HG03060 (cell line): ENCODE measurements at regions not wholly inside any gene's neighbourhood (a gene's known extent, or its start where the extent isn't known, plus 50 kb on each side); places are given as distances from the start of the nearest gene placed in this dataset.

Experiments used
- ATAC-seq: cut with Tn5 transposase; IDR thresholded peaks from one replicate; pipeline ENCODE4 v1.9.1; 2021; ENCODE audit warnings: low read depth, moderate number of reproducible peaks; ENCODE audit not compliant: unreplicated experiment

DNA sequence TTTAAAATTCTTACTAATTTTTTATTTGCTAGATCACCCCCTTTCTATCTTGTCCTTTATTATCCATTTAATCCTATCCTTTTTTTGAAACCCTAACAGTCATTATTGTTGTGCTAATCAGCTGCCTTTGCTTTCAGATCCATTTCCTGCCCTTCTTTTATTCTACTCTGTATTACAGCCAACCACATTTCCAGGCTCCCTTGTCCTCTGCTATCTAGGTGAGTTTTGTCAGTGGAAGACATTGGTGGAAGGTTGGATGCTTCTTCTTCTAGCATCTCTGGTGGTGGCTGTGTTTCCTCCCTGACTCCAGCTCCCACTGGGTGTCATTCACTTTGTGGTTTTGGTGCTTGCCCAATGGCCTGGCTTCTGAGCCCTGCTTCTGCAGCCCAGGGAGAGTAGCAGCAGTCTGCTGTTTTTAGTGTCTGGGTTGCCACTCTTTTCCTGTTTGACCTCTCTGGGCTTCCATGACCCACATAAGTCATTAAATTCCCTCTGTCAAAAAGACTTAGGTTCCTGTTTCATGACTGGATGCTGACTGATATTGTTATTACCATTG is 225.2 kb upstream of the PGRMC2 start:
- no peak for ATAC-seq

DNA sequence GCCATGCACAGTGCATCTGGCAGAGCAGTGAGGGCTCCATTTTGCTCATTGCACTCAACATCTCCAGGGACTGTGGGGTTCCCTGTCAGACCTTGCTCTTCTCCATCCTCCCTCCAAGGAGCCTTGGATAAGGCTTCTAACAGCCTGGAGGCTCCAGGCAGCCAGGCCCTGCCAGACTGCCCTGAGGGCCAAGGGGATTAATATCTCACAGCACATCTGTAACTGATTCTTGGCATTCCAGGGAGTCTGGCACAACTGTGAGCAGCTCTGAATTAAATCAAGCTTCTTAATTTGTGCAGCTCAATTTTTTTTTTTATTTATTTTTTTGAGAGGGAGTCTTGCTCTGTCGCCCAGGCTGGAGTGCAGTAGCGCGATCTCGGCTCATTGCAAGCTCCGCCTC is 224.5 kb upstream of the PGRMC2 start:
- ATAC-seq = no peak

DNA sequence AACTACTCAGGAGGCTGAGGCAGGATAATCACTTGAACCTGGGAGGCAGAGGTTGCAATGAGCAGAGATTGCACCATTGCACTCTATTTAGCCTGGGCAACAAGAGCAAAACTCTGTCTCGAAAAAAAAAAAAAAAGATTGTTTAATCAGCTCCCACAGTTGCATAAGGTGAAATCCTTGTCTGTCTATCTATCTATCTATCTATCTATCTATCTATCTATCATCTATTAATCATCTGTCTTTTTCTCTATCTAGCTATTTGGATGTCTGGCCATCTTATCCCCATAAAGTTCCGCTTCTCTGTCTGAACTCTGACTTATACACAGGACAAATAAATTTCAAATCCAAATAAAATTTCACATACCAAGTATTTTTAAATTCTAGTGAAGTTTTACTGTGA is 223.2 kb upstream of the PGRMC2 start:
- ATAC-seq = no peak

DNA sequence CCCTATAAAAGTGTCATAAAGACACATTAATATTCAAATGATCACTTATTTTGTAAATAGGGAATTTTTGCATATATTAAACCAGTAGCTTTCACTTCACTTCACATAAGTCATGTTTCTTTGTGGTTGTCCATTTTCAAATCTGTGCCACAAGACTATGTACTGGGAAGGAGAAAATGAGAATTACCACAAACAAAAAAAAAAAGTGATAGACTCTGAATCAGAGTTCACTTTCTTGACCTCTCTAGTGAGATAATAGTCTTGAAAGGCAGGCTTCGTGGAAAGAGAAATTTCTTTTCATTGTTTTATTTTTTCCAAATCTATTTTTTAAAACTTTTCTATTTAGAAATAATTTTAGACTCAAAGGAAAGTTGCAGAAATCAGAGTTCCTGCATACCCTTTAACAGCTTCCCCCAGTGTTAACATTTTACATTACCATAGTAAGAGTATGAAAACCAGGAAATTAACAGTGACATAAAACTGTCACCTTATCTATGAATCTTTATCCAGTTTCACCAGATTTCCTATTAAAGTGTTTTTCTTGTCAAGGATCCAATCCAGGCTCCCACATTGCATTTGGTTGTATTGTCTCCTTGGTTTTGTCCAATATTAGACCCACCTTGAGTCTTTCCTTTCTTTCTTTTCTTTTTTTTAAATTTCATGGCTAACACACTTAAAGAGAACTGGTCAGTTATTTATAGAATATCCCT is 215.4 kb upstream of the PGRMC2 start:
- no peak for ATAC-seq

DNA sequence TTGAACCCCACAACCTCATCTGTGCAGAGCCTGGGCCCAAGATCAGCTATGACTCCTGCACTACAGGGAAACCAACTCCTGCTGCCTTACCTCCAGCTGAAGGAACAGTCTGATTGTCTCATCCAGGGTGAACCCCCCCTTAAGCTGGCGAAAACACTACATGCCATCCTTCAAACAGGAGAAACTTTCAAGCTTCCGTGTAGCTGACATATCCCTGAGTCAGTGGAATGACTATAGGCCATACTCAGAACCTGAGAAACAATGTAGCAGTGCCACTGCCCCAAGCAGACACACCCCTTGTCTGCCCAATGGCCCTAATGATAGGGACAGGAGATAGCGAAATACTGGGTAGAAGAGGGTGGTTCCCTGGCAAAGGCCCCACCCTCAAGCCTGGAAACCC is 213.6 kb upstream of the PGRMC2 start:
- ATAC-seq = no peak

DNA sequence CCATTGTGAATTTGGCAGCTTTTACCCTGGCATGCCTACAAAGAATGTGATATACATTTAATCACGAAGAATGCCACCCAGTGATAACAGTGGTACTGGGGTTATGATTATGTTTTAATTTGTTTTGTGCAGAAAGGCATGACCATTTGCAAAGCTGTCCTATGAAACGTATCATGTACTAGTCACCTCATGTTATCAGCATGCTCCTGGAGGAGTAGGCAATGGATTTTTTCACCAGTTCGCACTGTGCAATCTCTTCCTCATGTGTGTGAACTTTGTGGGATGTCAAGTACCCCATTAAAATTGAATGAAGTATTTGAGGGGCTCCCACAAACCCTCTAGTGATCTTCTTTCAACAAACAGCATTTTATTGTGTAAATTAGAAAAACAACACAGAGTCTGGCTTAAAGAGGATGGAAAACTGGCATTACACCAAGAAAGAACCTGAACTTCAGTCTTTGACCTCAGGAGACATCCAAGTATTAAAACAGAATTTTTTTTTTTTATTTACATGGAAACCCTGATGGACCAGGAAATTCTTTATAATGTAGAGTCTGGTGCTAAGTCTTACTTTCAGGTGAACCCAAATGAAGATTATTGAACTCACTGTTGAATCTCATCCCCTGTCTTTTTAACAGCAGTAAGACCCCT is 200.6 kb upstream of the PGRMC2 start:
- ATAC-seq = no peak

DNA sequence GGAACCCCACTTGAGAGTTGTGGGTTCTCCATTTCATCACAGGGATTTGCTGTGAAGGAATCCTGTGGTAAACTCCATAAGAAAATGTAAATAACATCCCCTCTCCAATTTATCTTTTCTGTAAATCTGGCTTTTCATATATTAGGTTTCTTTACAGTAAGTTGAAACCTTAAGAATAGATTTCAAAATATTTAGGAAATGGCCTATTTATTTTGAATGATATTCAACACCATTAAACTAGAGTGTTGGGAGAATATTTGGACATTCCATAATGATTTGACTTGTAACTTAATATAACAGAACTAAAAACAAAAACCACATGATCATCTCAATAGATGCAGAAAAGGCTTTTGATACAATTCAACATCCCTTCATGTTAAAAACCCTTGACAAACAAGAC is 197.3 kb upstream of the PGRMC2 start:
- no peak for ATAC-seq

DNA sequence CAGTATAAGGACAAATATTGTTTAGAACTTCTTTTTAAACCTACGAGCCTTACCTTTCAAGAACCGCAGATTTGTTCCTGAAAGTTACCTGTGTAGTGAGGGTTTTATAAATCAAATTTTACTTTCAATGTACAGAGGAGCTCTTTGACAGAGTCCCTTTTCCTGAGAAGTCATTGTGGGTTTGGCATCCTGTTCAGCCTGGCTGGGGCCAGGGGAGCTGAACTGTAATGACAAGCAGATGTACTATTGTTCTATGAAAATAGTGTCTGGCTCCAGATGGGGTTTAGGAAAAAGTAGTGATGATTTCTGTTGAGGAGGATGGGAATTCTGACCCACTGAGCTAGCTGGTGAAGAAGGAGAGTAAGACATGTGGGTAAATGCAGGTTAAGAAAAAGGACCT is 196.2 kb upstream of the PGRMC2 start:
- no peak for ATAC-seq

DNA sequence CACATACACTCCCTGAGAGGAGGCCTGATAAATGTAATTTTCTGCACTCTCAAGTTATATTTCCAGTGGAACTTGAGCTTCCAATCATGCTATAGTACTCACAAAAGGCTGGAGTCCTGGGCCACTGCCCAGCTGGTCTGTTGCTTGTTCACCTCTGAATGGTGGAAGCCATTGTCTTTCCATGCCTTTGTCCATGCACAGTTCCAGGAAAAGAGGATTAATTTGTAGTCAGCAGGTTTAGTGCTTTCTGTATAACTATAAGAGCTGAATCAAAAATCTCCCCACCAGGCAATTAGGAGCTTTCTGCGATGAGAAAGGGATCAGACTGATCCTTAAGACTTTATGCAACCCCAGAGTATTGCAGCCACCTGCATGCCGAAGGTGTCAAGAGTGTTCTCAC is 195.4 kb upstream of the PGRMC2 start:
- no peak for ATAC-seq

DNA sequence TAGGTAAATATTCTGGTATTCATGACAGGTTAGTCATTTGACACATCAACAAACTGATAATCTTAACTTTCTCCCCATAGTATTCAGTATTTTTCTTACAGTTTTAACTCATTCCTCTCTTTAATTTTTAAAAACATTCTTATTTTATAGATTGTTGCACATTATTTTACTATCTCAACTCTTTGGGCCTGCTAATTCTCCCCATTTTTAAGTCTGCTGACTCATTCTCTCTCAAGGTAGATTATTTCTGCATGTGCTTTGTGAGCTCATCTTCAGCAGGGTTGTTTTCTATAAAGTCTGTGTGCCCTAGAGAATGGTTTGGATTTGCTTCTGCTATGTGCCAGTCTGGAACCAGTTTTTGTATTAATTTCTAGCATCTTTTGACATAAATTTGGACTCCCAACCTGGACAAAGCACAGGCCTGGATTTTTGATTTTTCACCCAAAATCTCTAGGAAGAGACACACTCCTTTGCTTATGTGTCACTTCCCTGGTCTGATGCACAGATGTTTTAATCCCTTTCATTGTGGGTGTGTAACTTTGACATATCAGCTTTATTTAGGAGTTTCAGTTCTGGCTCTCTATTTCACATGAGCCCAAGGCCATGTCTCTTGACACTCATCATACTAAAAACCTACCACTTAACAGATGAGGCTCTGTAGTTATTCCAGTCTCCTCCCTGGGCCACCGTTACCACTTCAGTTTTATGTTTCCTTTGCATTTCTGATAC is 194.3 kb upstream of the PGRMC2 start:
- ATAC-seq = no peak

DNA sequence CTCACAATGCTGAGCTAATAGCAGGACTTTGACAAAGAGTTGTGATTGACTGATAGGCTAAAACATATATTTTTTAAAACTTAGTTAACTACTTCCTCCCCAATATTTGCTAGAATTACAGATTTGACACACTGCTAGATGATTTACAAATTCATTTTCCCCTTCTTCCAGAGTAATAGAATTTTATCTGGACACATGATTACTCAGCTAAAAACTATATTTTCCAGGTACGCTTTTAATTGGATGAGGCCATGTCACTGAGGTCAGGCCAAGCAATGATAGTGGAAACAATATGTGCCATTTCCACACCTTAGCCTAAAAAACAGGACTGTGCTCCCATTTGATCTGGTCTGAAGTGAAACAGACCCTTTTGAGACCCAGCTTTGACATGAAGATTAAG is 193.3 kb upstream of the PGRMC2 start:
- ATAC-seq = no peak

DNA sequence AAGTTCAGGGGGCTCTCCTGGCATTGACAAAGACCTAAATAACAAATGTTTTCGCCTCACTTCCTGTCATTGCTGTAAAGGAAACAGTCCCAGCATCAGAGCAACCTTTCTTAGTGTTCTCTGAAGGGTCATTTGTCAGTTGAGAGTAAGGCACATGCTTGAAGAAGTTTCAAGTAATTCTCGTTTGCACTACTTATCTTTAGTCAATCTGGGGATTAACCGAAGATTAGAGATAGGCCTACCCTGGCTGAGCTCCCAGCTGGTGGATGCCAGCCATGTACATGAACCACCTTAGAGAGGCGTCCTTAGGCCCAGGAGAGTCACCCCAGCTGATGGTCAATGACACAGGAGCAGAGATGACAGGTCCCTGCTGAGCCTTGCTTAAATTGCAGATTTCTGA is 189.9 kb upstream of the PGRMC2 start:
- no peak for ATAC-seq

DNA sequence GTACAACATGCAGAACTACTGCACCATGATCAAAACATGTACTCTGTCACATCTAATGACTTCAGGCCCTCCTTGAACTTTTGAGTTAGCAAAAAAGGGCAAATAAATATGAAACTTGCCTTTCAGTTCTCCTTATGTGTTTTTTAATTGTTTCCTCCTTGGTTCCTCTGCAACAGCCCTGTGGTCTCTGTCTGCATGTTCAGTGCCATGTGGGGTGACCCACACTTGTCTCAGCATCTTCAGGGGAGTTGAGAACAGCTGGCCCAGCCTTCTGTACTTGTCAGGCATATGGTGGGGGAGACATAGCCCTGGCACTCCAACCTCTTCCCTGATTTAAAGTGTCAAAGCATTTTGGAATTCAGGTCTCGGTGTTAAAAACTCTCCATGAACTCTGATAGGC is 188.0 kb upstream of the PGRMC2 start:
- no peak for ATAC-seq

DNA sequence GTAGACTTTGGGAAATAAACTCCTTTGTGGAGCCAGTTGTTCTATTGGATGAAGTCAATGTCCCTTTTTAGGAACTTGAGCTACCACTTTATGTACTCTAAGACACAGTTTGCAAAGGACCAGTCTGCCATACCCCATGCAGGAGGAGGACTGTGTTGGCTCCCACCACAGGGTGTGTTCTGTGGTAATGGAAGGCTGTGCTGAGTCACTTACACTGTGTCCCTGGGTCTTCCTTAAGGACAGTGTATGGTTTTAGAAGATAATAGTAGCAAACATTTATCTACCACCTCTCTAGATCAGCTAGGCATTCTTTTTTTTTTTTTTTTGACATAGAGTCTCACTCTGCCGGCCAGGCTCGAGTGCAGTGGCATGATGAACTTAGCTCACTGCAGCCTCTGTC is 184.0 kb upstream of the PGRMC2 start:
- ATAC-seq = no peak

DNA sequence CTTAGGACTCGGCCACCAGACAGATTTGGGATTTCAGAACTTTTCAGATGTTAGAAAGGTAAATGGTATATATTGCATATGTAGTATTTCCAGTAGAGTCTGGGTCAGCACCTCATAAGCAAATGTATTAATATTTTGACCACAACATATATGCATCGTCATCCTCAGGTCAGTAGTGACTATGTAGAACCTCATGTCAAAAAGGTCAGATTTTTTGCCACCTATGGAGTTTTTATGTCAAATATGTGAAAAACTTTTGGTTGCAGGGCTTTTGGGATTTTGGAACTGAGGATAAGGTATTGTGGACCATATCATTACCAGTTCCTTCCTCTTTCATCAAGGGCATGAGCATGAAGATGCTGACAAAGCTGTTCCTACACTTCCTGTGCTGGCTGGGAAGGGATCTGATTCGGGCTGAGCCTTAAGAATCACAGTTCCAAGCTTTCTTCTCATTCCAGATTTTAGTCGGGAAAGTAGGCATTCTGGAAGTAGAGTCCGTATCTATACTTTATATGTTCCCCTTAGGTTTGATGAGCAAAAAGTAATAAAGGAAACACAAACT is 183.0 kb upstream of the PGRMC2 start:
- no peak for ATAC-seq

DNA sequence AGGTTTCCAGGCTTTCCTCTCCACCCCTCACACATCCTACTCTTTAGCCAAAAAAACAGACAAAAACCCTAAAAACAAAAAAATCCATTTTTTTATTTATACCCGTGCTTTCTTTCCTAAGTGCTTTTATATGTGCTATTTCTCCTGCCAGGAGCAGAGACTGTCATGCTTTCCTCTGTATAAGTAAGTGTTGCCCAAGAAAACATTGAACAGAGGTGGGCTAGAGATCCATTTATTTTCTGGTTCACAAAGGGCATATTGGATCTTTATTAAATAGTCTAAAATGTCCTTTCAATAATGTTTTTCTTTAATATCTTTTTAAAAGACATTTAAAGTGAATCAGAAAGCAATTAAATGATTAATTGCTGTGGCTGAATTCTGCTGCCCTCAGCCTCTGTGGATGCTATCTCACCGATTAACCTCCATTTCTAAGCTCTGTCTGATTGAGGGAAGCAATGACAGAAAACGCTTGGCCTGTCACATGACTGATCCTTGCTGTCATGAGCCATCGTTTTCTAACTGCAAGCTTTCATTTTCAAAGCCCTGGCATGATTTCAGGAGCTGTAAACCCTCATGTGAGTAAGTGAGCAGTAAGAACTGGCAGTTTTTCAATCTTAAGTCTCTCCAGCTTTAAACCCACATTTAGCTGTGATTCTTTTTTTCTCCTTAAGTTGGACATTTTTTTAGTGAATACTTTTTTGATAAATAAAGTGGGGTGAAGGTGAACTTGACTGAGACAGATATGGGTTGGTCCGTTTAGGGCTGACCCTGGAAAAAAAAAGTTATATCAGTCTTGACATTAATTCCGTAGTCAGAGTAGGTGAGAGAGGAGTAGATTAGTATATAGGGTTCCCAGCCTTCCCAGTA is 180.7 kb upstream of the PGRMC2 start:
- ATAC-seq = no peak

DNA sequence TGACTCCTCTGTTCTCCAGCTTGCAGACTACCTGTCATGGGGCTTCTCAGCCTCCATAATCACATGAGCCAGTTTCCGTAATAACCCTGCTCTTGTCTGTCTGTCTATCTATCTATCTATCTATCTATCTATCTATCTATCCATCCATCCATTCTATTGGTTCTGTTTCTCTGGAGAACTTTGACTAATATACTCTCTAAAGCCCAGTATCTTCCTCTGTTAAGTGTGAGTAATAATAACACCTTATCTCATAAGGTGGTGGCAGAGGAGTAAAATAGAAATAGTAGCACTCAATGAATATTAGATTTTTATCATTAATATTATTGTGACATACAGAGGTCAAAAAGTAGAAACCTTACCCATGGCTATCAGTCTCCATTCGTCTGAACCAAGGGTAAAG is 177.9 kb upstream of the PGRMC2 start:
- no peak for ATAC-seq

DNA sequence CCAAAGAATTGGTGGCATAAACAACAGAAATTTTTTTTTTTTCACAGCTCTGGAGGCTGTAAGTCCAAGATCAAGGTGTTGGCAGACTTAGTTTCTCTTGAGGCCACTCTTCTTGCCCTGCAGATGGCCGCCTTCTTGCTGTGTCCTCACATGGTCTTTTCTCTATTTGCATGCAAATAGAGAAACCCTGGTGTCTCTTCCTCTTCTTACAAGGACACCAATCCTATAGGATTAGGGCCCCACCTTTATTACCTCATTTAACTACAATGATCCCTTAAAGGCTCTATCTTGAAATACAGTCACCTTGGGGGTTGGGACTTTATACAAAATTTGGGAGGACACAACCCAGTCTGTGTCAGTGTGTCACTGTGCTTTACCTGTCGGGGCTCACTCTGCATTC is 175.4 kb upstream of the PGRMC2 start:
- no peak for ATAC-seq

DNA sequence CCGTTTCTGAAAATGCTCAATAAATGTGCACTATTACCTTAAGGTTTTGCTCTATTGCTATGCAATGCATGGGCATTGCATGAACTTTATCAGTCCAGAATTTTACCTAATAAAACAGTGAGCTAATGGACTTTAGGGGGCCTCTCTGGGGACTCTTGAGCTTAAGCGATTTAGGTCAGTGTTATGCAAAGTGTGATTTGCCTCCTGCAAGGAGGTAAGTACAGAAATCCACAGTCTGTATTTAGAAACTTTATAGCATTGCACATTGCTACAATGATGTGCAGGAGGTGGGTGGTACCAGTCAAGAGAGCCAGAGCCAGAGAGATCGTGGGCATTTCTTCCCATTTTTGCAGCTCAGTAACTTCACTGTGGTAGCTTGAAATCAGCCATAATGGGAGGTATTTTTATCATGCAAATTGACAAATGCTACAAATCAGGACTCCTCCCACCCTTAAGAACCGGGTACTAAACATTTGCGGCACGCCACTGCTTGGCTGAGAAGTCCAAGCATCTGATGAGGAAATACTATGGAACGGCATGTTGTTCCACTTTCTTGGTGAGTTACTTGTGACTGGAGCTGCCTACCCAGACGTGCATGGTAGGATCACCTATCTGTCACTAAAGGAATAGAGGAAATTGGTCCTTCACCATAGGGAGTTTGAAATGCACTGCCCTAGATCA is 174.6 kb upstream of the PGRMC2 start:
- no peak for ATAC-seq
